HFF-Myc (cell line): ENCODE measurements at regions not wholly inside any gene's neighbourhood (a gene's known extent, or its start where the extent isn't known, plus 50 kb on each side); places are given as distances from the start of the nearest gene placed in this dataset.

Experiments
- DNase-seq: peaks from one replicate; pipeline ENCODE4 v3.0.0-alpha.2; 2011; ENCODE audit warnings: low read depth; ENCODE audit errors: extremely low read depth
- H3K4me3 ChIP-seq: replicated peaks from 2 replicates; pipeline ENCODE4 v1.5.1; 2011; ENCODE audit warnings: low read depth, mild to moderate bottlenecking, control low read depth, low read length
- TF ChIP-seq, protein P1 (sequence below): IDR thresholded peaks from 2 replicates; pipeline ENCODE4 v1.5.1; 2012; ENCODE audit warnings: mild to moderate bottlenecking, low read depth, low read length, control low read depth; ENCODE audit errors: missing control alignments

DNA sequence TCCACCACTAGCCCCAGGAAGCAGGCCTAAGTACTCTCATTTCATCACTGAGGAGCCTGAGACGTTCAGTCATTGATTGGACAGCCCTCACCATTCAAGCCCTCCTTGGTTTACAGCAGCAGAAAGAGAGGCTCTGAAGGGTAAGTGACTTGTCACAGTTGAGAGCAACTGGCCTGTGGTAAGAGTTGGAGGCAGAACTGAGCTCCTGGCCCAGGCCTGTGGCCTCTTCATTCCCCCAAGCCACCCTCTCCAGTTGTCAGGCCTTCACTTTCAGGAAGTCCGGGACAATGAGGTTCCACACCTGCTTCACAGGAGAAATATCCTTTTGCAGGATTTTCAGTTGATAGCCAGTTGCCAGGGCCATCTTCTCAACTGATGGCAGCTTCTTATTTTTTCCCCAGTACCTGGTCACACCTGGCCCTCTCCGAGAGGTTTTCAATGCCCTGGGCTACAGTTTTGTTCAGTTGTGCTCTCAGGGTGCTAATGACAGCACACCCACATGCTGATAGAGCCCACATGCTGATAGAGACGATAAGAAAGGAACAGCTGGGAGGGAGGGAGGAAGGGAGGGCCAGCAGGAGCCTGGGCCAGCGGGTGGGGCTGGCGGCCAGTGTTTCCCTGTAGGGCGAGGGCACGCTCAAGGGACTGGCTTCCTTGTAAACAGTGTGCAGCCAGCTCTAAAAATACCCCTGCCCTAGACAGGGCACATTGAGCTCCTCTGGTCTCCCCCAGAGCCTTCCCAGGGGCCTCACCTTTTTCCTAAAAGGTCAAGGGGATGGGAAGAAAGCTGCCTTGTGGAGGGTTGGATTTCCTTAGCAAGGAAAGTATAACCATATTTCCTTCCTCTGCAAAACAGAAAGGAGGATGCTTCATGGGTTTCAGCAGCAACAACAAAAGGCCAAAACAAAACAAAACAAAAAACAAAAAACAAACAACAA, 112.7 kb upstream of the JUN start:
- no peak for DNase-seq
- TF ChIP-seq, protein P1, sequence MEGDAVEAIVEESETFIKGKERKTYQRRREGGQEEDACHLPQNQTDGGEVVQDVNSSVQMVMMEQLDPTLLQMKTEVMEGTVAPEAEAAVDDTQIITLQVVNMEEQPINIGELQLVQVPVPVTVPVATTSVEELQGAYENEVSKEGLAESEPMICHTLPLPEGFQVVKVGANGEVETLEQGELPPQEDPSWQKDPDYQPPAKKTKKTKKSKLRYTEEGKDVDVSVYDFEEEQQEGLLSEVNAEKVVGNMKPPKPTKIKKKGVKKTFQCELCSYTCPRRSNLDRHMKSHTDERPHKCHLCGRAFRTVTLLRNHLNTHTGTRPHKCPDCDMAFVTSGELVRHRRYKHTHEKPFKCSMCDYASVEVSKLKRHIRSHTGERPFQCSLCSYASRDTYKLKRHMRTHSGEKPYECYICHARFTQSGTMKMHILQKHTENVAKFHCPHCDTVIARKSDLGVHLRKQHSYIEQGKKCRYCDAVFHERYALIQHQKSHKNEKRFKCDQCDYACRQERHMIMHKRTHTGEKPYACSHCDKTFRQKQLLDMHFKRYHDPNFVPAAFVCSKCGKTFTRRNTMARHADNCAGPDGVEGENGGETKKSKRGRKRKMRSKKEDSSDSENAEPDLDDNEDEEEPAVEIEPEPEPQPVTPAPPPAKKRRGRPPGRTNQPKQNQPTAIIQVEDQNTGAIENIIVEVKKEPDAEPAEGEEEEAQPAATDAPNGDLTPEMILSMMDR: no peak
- H3K4me3 ChIP-seq: no peak overlapping the region

DNA sequence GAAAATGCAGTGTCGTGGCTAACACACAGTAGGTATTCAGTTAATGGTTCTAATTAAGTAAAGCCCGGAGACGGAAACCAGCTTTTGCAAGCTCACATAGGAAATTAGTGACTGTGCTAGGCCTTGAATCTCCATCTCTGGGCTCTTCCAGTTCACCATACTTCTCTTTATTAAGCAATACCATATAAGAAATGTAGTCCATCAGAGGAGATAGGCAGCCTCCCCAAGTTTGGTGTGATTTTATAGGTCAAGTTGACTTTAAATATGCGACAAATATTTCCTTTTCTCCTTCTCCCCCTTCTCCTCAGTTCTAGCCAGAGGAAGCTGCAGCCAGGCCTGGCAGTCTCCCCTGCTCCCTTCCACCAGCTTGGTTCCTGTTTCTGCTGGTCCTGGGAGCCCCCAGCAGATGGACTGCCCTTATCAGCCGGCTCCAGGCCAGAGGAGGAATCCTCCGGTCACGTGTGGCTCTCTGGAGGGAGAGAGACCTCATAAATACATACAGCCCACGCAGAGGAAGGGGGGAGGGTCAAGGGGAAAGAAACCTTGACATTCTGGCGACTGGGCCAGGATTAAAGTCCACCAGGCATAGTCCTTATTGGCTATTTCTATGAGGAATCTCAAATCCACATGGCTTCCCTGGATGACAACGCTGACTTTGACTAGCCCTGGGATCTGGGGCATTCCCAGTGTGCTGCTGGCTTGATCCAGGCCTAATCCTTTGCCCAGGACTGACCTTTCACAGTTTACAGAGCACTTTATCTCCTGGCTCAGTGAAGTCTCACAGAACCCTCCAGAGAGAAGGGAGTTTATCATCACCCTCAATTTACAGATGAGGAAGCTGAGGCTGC, 115.1 kb upstream of the JUN start:
- no peak overlapping the region for H3K4me3 ChIP-seq
- TF ChIP-seq, protein P1: no peak
- no peak for DNase-seq

DNA sequence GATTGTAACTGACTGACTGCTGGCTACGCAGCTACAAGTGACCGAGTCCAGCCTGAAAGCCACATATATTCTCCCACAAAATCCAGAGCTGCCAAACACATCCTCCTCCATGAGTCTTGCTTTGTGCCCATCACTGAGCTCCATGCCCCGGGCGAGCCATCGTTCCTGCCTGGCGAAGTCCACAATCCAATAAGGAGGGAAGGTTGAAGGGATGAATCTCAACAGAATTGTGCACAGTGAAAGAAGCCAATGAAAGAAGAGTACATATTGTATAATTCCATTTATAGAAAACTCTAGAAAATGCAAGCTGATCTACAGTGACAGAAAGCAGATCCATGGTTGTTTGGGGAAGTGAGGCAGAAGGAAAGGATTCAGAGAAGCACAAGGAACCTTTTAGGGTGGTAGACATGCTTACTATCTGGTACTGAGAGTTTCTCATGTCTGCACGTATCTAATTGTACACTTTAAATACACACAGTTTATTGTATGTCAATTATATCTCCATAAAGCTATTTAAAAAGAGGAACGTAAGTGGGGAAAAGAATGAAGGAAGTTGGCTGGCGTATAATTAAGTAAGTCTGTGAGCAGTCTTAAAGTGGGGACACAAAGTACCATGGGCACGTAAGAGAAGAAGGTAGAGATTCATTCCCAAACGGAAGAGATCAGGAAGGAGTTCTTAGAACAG, 115.9 kb upstream of the JUN start:
- DNase-seq: no peak
- TF ChIP-seq, protein P1: no peak
- no peak overlapping the region for H3K4me3 ChIP-seq

DNA sequence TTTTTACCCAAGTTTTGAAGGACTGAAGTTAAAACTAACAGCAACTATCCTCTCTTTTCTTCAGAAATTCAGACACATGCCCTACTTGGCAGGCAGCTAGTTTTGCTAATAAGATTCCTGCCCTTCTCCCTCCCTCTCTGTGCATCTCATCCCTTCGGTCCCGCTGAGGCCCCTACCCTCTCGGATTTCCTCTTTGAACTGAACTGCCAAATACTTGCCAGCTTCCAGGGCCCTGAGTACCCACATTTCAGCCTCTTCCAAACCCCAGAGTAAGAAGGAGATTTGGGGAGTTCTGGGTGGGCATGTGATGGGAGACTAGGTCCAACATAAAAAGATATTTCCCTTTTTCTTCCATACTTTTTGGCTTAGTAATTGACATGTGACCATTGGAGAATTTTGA, 116.5 kb upstream of the JUN start:
- H3K4me3 ChIP-seq: no peak overlapping the region
- TF ChIP-seq, protein P1: no peak
- DNase-seq: no peak

DNA sequence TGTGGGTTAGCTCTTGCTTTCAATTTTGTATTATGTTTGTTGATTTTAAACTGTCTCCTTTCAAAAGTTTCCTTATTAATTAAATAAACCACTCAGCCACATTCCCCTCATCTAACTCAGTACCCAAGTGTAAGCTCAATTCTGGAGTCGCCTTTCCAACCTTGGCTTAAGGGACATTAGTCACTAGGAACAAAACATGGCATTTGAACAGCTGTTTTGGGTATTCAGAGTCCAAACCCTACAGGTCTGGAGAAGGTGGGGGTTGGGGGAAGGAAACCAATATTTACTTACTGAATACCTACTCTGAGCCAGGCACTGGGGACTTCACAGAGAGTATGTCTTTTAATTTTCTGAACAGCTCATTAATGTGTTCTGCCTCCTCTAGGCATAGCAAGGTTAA, 117.2 kb upstream of the JUN start:
- TF ChIP-seq, protein P1: no peak
- no peak for DNase-seq
- H3K4me3 ChIP-seq: no peak overlapping the region

DNA sequence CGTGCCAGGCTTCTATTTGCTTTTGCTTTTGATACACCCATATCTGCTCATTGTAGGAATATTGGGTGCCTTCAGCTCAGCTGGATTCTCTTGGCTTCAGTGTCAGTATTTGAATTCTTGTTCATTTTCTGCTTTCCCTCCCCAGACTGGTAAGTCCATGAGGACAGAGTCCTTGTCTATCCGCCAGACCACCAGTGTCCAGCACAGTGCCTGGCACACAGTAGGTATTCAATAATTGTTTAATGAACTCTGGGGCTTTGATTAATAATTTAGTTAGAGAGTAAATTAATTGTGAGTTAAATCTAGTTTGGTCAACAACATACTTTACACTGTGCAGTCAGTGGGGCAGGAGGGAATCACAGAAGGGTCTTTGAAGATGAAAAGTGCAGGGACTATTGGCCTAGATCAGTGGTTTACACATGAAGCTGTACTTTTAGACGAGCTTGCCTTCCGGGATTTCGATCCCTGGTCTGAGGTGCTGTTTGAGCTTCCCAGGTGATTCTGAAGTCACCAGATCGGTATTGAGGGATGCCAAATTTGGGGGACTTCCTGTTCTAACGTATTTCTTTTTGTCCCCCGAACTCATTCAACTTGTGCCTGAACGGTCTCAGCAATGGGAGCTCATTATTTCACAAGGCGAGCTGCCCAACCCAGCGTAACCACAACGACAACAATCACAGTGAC, 119.1 kb upstream of the JUN start:
- no peak for DNase-seq
- H3K4me3 ChIP-seq: peak overlapping the region; percentile 44
- TF ChIP-seq, protein P1: no peak
